K562 (cell line): ENCODE measurements at regions not wholly inside any gene's neighbourhood (a gene's known extent, or its start where the extent isn't known, plus 50 kb on each side); places are given as distances from the start of the nearest gene placed in this dataset.

Source experiments
- CBX3 ChIP-seq, 2 experiments: IDR thresholded peaks; 1 replicate in 1 of 2; 2 replicates in 1 of 2; pipeline ENCODE4 v1.6.1; 2012; ENCODE audit warnings: inconsistent platforms in 2 of 2, low read length in 2 of 2, borderline replicate concordance in 1 of 2, control low read depth in 1 of 2
- COPS2 ChIP-seq: fragments of 450-650 bp; conservative IDR thresholded peaks from 2 replicates; pipeline ENCODE4 v1.6.1; 2016; ENCODE audit warnings: mild to moderate bottlenecking, moderate library complexity
- CTCF ChIP-seq, 3 experiments: IDR thresholded peaks in 2 of 3; conservative IDR thresholded peaks in 1 of 3; 2 replicates each; pipeline ENCODE4 v1.5.1; 2011 to 2012; ENCODE audit warnings: low read length in 3 of 3, mild to moderate bottlenecking in 3 of 3, control low read depth in 2 of 3, improper control_type of control experiment in 1 of 3, inconsistent platforms in 1 of 3, low read depth in 1 of 3, mixed read lengths in 1 of 3, moderate library complexity in 1 of 3; ENCODE audit not compliant: insufficient read depth in 2 of 3
- FIP1L1 ChIP-seq: fragments of 200-400 bp; formaldehyde crosslinking; IDR thresholded peaks from 2 replicates; pipeline ENCODE4 v1.6.1; 2018; ENCODE audit warnings: mild to moderate bottlenecking, low read depth, low read length; ENCODE audit not compliant: poor library complexity, severe bottlenecking
- FUS ChIP-seq: fragments of 200-400 bp; formaldehyde crosslinking; optimal IDR thresholded peaks from 2 replicates; pipeline ENCODE3; 2017; ENCODE audit warnings: low read depth, low read length
- GTF2E2 ChIP-seq: fragments of 200-800 bp; sonication (Bioruptor generic); IDR thresholded peaks from 2 replicates; pipeline ENCODE4 v1.6.1; 2016; ENCODE audit warnings: missing genetic modification characterization, missing compliant biosample characterization
- NCOA6 ChIP-seq: fragments of 450-650 bp; IDR thresholded peaks from 2 replicates; pipeline ENCODE4 v1.6.1; 2017; ENCODE audit warnings: mild to moderate bottlenecking
- RAD21 ChIP-seq, 2 experiments: fragments of 250-450 bp in 1 of 2; fragments of 450-650 bp in 1 of 2; sonication (Bioruptor Pico) in 1 of 2; formaldehyde crosslinking in 1 of 2; IDR thresholded peaks in 1 of 2; conservative IDR thresholded peaks in 1 of 2; 2 replicates each; pipeline versions ENCODE4 v1.4.0 to v1.8.0; 2020 to 2022; ENCODE audit warnings: mild to moderate bottlenecking in 2 of 2, moderate library complexity in 1 of 2
- RNF2 ChIP-seq: sonication (generic); IDR thresholded peaks from 2 replicates; pipeline ENCODE4 v1.6.1; 2016
- SMAD3 ChIP-seq: fragments of 450-650 bp; formaldehyde crosslinking; conservative IDR thresholded peaks from 2 replicates; pipeline ENCODE4 v1.4.0; 2020; ENCODE audit warnings: mild to moderate bottlenecking
- SMARCE1 ChIP-seq: fragments of 450-650 bp; IDR thresholded peaks from 2 replicates; pipeline ENCODE4 v1.7.1; 2016; ENCODE audit warnings: mild to moderate bottlenecking
- TCF7 ChIP-seq: sonication (generic); IDR thresholded peaks from 2 replicates; pipeline ENCODE4 v1.6.1; 2016; ENCODE audit warnings: antibody characterized with exemption, borderline replicate concordance
- TEAD4 ChIP-seq, 2 experiments: sonication (generic) in 1 of 2; formaldehyde crosslinking in 1 of 2; IDR thresholded peaks; 2 replicates each; pipeline versions ENCODE4 v1.6.1 to v1.8.0; 2012 to 2022; ENCODE audit warnings: borderline replicate concordance in 1 of 2, inconsistent platforms in 1 of 2, low read length in 1 of 2, mild to moderate bottlenecking in 1 of 2, missing genetic modification reagents in 1 of 2
- ZNF277 ChIP-seq: fragments of 250-450 bp; sonication (Bioruptor Pico); IDR thresholded peaks from 2 replicates; pipeline ENCODE4 v1.8.0; 2022; ENCODE audit warnings: inconsistent platforms, mild to moderate bottlenecking, moderate library complexity, borderline replicate concordance
- ZNF77 ChIP-seq: fragments of 250-450 bp; sonication (Bioruptor Pico); IDR thresholded peaks from 2 replicates; pipeline ENCODE4 v1.5.0; 2020
- TF ChIP-seq, protein P1 (sequence below): IDR thresholded peaks from 2 replicates; pipeline ENCODE4 v1.6.1; 2011; ENCODE audit warnings: borderline replicate concordance, low read depth, mild to moderate bottlenecking, moderate library complexity, low read length; ENCODE audit not compliant: insufficient read depth, poor library complexity, severe bottlenecking
- TF ChIP-seq, protein P2 (sequence below): sonication (generic); formaldehyde crosslinking; IDR thresholded peaks from 2 replicates; pipeline ENCODE4 v1.8.1; 2023; ENCODE audit warnings: mild to moderate bottlenecking, missing genetic modification reagents
- TF ChIP-seq, protein P3 (sequence below): fragments of 450-650 bp; formaldehyde crosslinking; IDR thresholded peaks from 2 replicates; pipeline ENCODE4 v1.4.0; 2020; ENCODE audit warnings: mild to moderate bottlenecking, moderate library complexity

DNA sequence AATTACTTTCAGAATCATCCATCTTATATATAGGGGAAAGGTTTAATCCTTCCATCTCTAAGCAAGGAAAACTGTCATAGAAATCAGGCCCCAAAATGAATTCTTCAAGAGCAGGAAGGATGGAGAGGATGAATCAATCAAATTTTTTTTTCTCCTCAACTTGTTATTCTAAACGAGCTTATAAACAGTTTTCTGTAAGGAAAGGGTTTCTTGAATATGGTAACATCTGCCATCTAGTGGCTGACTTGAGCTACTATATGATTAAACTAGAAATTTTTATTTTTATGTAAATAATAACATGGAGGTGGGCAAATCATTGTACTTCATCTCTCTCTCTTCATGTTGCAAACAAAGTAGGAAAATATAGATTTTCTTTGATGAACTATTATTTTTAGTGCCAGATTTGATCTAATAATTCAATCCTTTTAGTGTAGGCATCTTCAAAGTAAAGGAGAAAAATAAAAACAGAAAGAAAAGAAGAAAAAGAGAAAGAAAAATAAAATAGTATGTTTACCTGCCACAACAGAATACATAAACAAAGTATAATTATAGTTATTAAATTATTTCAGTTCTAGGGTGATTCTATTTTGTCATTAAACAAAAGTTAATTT is 146.6 kb downstream of the SERPINI1 start (continued):
- TF ChIP-seq ZNF277 (CRISPR knock-in tag) (no peak), GTF2E2 (tag) (no peak), COPS2 (no peak), RNF2 (no peak), RAD21 (CRISPR knock-in tag; conservative IDR thresholded peaks at IDR 0.05 in 1 of 2, IDR thresholded peaks at IDR 0.05 in 1 of 2) (peak; percentile 77 to 83), TEAD4 (IDR thresholded peaks at IDR 0.05; ENCODE audit: low read length) (no peak), TEAD4 (CRISPR knock-in tag; IDR thresholded peaks at IDR 0.05; ENCODE audit: borderline replicate concordance) (no peak), FIP1L1 (no peak), SMAD3 (CRISPR knock-in tag) (no peak), SMARCE1 (no peak), TCF7 (no peak), FUS (no peak), CTCF (IDR thresholded peaks at IDR 0.05 in 2 of 3, conservative IDR thresholded peaks at IDR 0.05 in 1 of 3; ENCODE audit: insufficient read depth in 2 of 3, low read depth in 1 of 3, low read length in 3 of 3) (peak; percentile 34 to 68 (median 34); a peak in 3 of 6 replicates), CBX3 (IDR thresholded peaks at IDR 0.05; ENCODE audit: borderline replicate concordance in 1 of 2, low read length in 2 of 2) (no peak), NCOA6 (no peak), ZNF77 (CRISPR knock-in tag) (no peak)
- TF ChIP-seq, protein P1, sequence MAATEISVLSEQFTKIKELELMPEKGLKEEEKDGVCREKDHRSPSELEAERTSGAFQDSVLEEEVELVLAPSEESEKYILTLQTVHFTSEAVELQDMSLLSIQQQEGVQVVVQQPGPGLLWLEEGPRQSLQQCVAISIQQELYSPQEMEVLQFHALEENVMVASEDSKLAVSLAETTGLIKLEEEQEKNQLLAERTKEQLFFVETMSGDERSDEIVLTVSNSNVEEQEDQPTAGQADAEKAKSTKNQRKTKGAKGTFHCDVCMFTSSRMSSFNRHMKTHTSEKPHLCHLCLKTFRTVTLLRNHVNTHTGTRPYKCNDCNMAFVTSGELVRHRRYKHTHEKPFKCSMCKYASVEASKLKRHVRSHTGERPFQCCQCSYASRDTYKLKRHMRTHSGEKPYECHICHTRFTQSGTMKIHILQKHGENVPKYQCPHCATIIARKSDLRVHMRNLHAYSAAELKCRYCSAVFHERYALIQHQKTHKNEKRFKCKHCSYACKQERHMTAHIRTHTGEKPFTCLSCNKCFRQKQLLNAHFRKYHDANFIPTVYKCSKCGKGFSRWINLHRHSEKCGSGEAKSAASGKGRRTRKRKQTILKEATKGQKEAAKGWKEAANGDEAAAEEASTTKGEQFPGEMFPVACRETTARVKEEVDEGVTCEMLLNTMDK, result no peak
- TF ChIP-seq, protein P2, sequence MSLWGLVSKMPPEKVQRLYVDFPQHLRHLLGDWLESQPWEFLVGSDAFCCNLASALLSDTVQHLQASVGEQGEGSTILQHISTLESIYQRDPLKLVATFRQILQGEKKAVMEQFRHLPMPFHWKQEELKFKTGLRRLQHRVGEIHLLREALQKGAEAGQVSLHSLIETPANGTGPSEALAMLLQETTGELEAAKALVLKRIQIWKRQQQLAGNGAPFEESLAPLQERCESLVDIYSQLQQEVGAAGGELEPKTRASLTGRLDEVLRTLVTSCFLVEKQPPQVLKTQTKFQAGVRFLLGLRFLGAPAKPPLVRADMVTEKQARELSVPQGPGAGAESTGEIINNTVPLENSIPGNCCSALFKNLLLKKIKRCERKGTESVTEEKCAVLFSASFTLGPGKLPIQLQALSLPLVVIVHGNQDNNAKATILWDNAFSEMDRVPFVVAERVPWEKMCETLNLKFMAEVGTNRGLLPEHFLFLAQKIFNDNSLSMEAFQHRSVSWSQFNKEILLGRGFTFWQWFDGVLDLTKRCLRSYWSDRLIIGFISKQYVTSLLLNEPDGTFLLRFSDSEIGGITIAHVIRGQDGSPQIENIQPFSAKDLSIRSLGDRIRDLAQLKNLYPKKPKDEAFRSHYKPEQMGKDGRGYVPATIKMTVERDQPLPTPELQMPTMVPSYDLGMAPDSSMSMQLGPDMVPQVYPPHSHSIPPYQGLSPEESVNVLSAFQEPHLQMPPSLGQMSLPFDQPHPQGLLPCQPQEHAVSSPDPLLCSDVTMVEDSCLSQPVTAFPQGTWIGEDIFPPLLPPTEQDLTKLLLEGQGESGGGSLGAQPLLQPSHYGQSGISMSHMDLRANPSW (CRISPR knock-in tag), result no peak
- TF ChIP-seq, protein P3, sequence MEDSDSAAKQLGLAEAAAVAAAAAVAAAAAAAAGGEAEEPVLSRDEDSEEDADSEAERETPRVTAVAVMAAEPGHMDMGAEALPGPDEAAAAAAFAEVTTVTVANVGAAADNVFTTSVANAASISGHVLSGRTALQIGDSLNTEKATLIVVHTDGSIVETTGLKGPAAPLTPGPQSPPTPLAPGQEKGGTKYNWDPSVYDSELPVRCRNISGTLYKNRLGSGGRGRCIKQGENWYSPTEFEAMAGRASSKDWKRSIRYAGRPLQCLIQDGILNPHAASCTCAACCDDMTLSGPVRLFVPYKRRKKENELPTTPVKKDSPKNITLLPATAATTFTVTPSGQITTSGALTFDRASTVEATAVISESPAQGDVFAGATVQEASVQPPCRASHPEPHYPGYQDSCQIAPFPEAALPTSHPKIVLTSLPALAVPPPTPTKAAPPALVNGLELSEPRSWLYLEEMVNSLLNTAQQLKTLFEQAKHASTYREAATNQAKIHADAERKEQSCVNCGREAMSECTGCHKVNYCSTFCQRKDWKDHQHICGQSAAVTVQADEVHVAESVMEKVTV (CRISPR knock-in tag), result peak; percentile 69
